ENCODE measurements at regions not wholly inside any gene's neighbourhood (a gene's known extent, or its start where the extent isn't known, plus 50 kb on each side); places are given as distances from the start of the nearest gene placed in this dataset.

DNA sequence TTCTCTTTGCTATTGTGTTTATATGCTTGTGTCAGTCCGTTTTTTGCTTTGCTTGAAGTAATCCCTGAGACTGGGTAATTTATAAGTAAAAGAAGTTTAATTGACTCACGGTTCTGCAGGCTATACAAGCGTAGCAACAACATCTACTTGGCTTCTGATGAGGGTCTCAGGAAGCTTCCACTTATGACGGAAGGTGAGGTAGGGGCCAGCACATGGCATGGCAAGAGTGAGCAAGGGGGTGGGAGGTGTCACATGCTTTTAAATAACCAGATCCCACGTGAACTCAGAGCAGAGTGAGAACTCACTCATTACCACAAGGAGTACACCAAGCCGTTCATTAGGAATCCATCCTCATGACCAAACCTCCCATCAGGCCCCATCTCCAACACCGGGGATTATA, 540.3 kb downstream of the TDRD15 start:
- in situ Hi-C loops (cut with HindIII; ENCODE audit: low sequenced_read_pairs): loop anchor here (10.0 kb wide), 1 partner anchor 61 kb away; no protein-coding TSS in a partner anchor

- in situ Hi-C loops (cut with HindIII; ENCODE audit: low sequenced_read_pairs): loop anchor here (10.0 kb wide), 1 partner anchor 57 kb away; no protein-coding TSS in a partner anchor
Measured at GRCh38 chr2:21667638-21668037, 543.9 kb downstream of the TDRD15 start.

DNA sequence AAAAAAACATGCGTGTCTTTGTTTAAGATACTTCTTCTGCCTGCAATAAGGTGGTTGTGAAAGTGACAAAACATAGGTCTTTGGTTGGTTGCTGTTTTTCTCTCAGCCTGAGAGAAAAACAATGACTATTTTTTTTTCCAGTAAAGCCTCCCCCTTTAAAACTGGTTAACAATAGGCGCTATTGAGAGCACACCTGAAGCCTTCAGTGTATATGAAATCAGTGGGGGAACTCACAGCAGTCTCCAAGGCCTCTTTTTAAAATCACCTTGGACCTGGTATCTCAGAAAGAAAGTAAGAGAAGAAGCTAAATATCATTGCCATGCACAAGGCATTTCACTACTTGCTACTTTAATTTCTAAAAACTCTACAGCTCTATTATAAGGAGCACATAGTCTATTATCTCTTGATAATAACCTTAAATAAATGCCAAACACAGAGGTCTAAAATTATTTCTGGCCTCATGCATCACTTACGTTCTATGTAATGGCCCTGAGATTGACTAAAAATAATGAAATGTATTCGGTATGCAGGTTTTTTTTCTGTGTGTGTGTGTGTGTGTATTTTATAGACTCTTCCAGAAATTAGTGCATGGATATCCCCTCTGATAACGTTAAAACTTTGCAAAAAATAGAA, 544.4 kb downstream of the TDRD15 start:
- in situ Hi-C loops (cut with HindIII; ENCODE audit: low sequenced_read_pairs): loop anchor here (10.0 kb wide), 1 partner anchor 57 kb away; no protein-coding TSS in a partner anchor

GRCh38 chr2:21676041-21676440, 552.3 kb downstream of the TDRD15 start:
- in situ Hi-C loops (cut with HindIII; ENCODE audit: low sequenced_read_pairs): no loop called here

- in situ Hi-C loops (cut with HindIII; ENCODE audit: low sequenced_read_pairs): no loop called here
Measured at GRCh38 chr2:21676676-21677075, 552.9 kb downstream of the TDRD15 start.

GRCh38 chr2:21683838-21684237, 560.1 kb downstream of the TDRD15 start:
- in situ Hi-C loops (cut with HindIII; ENCODE audit: low sequenced_read_pairs): no loop called here

DNA sequence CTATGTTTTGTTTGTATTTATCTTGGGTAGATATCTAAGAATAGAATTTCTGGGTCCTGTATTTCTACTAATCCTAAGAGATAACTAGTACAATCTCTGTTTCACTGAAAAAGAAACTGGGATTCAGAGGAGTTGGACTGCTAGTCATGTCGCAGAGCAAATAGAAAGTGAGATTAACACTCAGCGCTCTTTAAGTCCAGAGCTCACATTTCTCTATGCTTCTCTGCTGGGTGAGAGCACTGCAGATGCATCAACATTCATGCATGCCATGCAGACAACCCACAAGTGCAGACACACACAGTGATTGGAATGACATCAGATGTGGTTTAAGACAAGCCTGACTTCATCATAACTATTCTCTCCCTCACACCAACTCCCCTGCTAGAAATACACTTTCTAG, 563.8 kb downstream of the TDRD15 start:
- in situ Hi-C loops (cut with HindIII; ENCODE audit: low sequenced_read_pairs): no loop called here

DNA sequence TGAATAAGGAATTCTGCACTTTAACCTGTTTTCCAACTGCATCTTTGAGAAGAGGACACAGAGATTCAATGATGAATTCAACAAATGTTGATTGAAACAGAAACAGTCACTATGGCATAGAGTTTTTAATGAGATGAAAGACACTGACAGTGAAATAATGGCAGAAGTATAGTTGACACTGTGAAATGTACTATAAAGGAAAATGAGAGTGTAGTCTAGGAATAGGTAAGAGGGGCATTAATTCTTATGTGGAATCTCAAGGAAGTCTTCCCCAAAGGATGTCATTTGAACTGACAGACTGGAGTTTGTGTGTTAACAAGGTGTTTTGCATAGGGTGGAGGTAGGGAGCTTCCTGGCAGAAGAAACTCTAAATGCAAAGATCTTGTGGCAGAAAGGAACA, 566.2 kb downstream of the TDRD15 start:
- in situ Hi-C loops (cut with HindIII; ENCODE audit: low sequenced_read_pairs): no loop called here

DNA sequence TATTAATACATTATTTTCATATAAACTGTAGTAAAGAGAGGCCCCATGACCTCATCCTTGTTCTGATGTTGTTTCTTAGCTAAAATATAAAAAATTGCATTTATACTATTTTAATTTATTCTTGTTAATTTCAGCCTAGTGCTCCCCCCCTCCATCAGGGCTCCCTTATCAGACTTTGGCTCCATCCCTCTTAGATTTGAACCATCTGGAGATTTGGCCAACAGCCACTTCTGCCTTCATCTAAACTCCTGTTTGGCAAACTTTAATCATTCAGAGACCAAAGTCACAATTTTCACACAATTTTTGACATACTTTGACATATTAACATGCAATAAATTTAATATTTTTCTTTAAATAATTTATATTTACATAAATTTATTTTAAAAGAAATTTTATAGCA, 569.3 kb downstream of the TDRD15 start:
- in situ Hi-C loops (cut with HindIII; ENCODE audit: low sequenced_read_pairs): no loop called here

DNA sequence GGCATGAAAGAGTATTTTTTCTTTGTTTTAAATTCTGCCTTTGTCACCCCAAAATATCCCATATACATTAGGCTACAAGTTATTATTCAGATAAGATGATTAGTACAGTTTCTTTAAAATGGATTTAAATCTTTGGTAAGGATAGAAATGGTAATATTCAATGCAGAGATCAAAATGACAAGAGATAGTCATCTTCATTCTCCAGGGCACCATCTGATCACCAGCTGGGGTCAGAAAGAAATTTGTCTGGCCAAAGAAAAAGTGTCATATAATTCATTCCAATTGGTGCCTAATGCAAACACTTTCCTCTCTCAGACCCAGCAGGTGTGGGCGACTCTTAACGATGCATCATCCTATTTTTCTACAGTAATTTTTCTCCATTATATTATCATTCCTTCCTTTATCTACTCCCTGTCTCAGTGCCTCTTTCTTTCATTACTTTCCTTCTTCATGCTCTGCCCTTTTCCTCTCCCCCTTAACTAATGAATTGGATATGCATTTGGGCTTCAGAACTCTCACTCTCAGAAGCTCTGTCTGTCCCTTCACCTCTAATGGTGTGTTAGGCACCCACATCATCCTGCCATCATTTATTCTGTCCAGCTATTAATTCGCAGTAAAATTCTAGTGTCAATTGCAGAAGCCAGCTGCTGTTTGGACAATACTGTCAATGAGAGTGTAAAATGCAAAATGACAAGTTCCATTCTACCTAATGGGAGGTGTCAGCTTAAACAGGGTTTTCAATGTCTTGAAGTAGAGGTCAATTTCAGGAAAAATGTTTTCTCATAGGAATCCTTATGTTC, 570.5 kb downstream of the TDRD15 start:
- in situ Hi-C loops (cut with HindIII; ENCODE audit: low sequenced_read_pairs): no loop called here

- in situ Hi-C loops (cut with HindIII; ENCODE audit: low sequenced_read_pairs): no loop called here
Measured at GRCh38 chr2:21696900-21697299, 573.1 kb downstream of the TDRD15 start.

- in situ Hi-C loops (cut with HindIII; ENCODE audit: low sequenced_read_pairs): no loop called here
Measured at GRCh38 chr2:21700644-21701043, 576.9 kb downstream of the TDRD15 start.

GRCh38 chr2:21710031-21710430, 586.3 kb downstream of the TDRD15 start:
- in situ Hi-C loops (cut with HindIII; ENCODE audit: low sequenced_read_pairs): no loop called here

DNA sequence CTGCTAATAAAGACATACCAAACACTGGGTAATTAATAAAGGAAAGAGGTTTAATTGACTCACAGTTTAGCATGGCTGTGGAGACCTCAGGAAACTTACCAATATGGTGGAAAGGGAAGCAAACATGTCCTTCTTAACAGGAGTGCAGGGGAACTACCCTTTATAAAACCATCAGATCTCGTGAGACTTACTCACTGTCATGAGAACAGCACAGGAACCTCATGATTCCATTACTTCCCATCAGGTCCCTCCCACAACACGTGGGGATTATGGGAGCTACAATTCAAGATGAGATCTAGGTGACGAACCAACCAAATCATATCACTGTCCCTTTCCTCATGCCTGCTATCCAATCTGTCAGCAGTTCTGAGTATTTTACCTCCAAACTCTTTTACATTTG, 586.7 kb downstream of the TDRD15 start:
- in situ Hi-C loops (cut with HindIII; ENCODE audit: low sequenced_read_pairs): no loop called here

- in situ Hi-C loops (cut with HindIII; ENCODE audit: low sequenced_read_pairs): no loop called here
Measured at GRCh38 chr2:21715887-21716286, 592.1 kb downstream of the TDRD15 start.

DNA sequence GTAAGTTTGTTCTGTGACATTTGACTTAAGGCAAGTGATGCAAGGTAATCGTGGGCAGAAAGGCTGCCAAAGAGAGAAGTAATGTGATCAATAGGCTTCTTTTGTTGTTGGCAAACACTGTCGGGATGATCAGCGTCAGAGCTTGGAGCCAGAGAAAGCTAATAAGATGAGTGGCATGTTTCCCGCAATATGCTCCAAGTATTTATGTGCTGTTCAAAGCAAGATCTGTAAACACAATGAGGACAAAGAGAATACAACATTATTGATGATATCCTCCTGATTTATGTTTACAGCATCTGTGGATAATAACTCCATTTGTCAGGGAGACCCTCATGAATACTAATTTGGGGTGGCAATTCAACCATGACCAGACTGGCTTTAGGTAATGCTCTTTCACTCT, 603.3 kb downstream of the TDRD15 start:
- in situ Hi-C loops (cut with HindIII; ENCODE audit: low sequenced_read_pairs): loop anchor here (10.0 kb wide), 1 partner anchor 62 kb away; no protein-coding TSS in a partner anchor

DNA sequence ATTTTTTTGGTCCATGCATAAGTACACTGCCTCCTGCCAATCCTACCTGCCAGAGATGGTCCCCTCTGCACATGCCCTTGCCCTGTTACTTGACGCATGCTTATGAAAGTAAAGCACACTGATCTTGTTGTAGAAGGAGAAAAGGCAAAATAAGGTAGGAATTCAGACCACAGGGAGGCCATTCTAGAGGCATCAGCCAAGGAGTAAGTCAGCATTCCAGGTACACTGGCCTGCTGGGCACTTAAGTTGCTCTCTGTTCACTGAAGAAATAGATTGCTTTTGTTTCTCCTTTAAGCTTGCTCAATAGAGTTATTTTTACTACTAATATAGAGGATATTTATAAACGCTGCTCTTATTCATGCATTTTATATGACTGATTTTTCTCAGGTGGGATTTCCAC, 604.4 kb downstream of the TDRD15 start:
- in situ Hi-C loops (cut with HindIII; ENCODE audit: low sequenced_read_pairs): loop anchor here (10.0 kb wide), 1 partner anchor 63 kb away; no protein-coding TSS in a partner anchor

GRCh38 chr2:21730141-21730540, 606.4 kb downstream of the TDRD15 start:
- in situ Hi-C loops (cut with HindIII; ENCODE audit: low sequenced_read_pairs): no loop called here

GRCh38 chr2:21740484-21740883, 616.7 kb downstream of the TDRD15 start:
- in situ Hi-C loops (cut with HindIII; ENCODE audit: low sequenced_read_pairs): no loop called here

DNA sequence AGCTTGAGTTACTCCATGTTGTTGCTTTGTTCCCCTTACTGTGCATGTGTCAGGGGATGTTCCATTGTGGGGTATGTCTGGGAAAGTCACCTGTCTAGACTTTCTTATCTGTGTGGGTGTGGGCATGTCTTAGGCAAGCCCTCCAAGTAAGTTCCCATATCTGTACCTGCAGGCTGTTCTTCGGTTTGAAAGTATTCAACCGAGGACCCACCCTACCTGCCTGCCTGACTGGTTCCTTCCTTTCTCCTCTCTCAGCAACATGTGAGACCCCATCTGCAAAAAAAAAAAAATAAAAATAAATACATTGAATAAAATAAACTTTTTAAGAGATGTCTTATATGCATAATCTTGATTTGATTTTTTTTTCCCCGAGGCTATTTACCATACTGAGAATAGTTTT, 622.7 kb downstream of the TDRD15 start:
- in situ Hi-C loops (cut with HindIII; ENCODE audit: low sequenced_read_pairs): no loop called here

DNA sequence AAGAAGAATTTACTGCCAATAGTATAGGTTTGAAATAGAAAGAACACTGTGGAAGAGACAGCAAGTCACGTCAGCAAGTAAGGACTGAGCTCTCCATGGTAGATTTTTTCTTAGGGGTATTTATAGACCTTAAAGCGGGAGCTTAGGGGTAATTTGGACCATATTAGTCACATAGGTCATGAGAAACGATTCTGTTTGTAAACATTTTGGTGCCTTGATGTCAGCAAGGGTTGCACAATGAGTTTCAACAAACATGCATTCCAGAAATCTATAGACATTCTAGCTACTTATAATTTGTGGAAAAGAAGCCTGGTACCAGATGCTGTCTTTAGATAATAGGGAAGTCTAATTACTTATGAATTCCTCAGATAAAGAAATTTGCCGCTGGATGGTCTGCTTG, 624.7 kb downstream of the TDRD15 start:
- in situ Hi-C loops (cut with HindIII; ENCODE audit: low sequenced_read_pairs): no loop called here

- in situ Hi-C loops (cut with HindIII; ENCODE audit: low sequenced_read_pairs): no loop called here
Measured at GRCh38 chr2:21754164-21754788, 630.5 kb downstream of the TDRD15 start.

Measured in endothelial cell of hepatic sinusoid (primary cell).